ENCODE measurements at regions not wholly inside any gene's neighbourhood (a gene's known extent, or its start where the extent isn't known, plus 50 kb on each side); places are given as distances from the start of the nearest gene placed in this dataset.
A peak's percentile ranks its signal among the peaks of the same experiment; 100 is the strongest.

GRCh38 chr10:121024905-121025584 lies 173.9 kb downstream of the WDR11 start:
- Histone ChIP-seq H3K27me3 (ENCODE audit: control insufficient read depth, insufficient read depth, low read length) (no peaks in the 10 kb centered on the region), H3K4me3 (ENCODE audit: low read depth, low read length) (no peak overlapping the region), H3K9me3 (ENCODE audit: control insufficient read depth, insufficient read depth, low read length) (no peaks in the 10 kb centered on the region), H3K27ac (ENCODE audit: low read depth, low read length) (no peak overlapping the region), H3K36me3 (ENCODE audit: control insufficient read depth, insufficient read depth, low read length) (no peaks in the 10 kb centered on the region), H3K4me1 (ENCODE audit: control insufficient read depth, insufficient read depth, low read length) (no peaks in the 10 kb centered on the region)
- no peak for DNase-seq (ENCODE audit: low read depth in 4 of 6, low spot score in 6 of 6)
- 84% methylated on average over 6 of the region's 8 CpGs for WGBS (ENCODE audit: insufficient coverage)

DNA sequence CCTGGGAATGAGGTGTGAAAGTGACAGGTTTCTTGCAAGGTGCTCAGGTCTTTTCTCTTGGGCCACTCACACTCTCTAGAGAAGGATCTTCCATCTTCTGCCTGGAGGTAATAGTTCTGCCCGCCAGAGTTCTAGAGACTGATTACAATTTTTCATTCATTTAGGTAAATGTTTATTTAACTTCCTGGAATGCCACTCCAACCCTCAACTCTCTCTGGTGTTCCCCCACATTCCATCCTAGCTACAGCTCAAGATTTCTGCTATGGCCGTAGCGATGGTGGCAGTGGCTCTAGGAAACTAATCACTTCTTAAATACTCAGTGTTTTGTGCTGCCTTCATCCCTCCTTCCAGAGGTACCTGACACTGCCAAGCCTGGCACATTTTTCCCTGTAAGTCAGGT lies 174.6 kb downstream of the WDR11 start:
- no peak for DNase-seq (ENCODE audit: low read depth in 4 of 6, low spot score in 6 of 6)
- Histone ChIP-seq H3K27ac (ENCODE audit: low read depth, low read length) (no peak overlapping the region), H3K27me3 (ENCODE audit: control insufficient read depth, insufficient read depth, low read length) (no peaks in the 10 kb centered on the region), H3K4me1 (ENCODE audit: control insufficient read depth, insufficient read depth, low read length) (no peaks in the 10 kb centered on the region), H3K36me3 (ENCODE audit: control insufficient read depth, insufficient read depth, low read length) (no peaks in the 10 kb centered on the region), H3K4me3 (ENCODE audit: low read depth, low read length) (no peak overlapping the region), H3K9me3 (ENCODE audit: control insufficient read depth, insufficient read depth, low read length) (no peaks in the 10 kb centered on the region)
- 100% methylated on average over 2 of the region's 3 CpGs for WGBS (ENCODE audit: insufficient coverage)

GRCh38 chr10:121027371-121027770 lies 176.2 kb downstream of the WDR11 start:
- H3K4me3 ChIP-seq (ENCODE audit: low read depth, low read length), result no peak overlapping the region
- H3K27ac ChIP-seq (ENCODE audit: low read depth, low read length), result no peak overlapping the region
- H3K36me3 ChIP-seq (ENCODE audit: control insufficient read depth, insufficient read depth, low read length), result no peaks in the 10 kb centered on the region
- 90% methylated on average over 2 of the region's 4 CpGs for WGBS (ENCODE audit: insufficient coverage)
- no peaks in the 10 kb centered on the region for H3K4me1 ChIP-seq (ENCODE audit: control insufficient read depth, insufficient read depth, low read length)
- no peaks in the 10 kb centered on the region for H3K27me3 ChIP-seq (ENCODE audit: control insufficient read depth, insufficient read depth, low read length)
- no peak for DNase-seq (ENCODE audit: low read depth in 4 of 6, low spot score in 6 of 6)
- H3K9me3 ChIP-seq (ENCODE audit: control insufficient read depth, insufficient read depth, low read length), result no peaks in the 10 kb centered on the region

DNA sequence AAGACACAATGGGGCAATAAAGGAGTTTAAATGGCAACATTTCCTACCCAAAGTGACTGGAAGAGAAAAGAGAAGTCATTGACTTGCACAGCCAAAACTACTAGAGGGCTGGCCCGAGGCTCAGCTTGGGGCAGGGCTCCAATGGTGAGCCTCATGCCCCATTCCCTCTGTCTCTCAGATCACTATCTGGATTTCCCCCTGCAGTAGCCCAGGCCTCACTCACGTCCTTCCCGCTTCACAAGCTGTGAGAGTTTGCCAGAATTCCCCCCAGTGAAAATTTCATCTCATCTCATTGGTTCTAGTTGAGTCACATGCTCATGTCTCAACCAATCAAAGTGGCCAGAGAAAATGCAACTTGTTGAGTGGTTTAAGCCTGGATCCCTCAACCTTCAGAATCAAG lies 181.3 kb downstream of the WDR11 start:
- H3K27ac ChIP-seq (ENCODE audit: low read depth, low read length), result no peak overlapping the region
- no peak overlapping the region for H3K4me3 ChIP-seq (ENCODE audit: low read depth, low read length)
- no peaks in the 10 kb centered on the region for H3K4me1 ChIP-seq (ENCODE audit: control insufficient read depth, insufficient read depth, low read length)
- H3K36me3 ChIP-seq (ENCODE audit: control insufficient read depth, insufficient read depth, low read length), result no peaks in the 10 kb centered on the region
- WGBS (ENCODE audit: insufficient coverage), result 69% methylated on average over 3 of the region's 3 CpGs
- no peak for DNase-seq (ENCODE audit: low read depth in 4 of 6, low spot score in 6 of 6)
- no peaks in the 10 kb centered on the region for H3K9me3 ChIP-seq (ENCODE audit: control insufficient read depth, insufficient read depth, low read length)
- no peaks in the 10 kb centered on the region for H3K27me3 ChIP-seq (ENCODE audit: control insufficient read depth, insufficient read depth, low read length)

- Histone ChIP-seq H3K27ac (ENCODE audit: low read depth, low read length) (no peak overlapping the region), H3K4me1 (ENCODE audit: control insufficient read depth, insufficient read depth, low read length) (no peaks in the 10 kb centered on the region), H3K4me3 (ENCODE audit: low read depth, low read length) (no peak overlapping the region), H3K36me3 (ENCODE audit: control insufficient read depth, insufficient read depth, low read length) (no peaks in the 10 kb centered on the region), H3K9me3 (ENCODE audit: control insufficient read depth, insufficient read depth, low read length) (no peaks in the 10 kb centered on the region), H3K27me3 (ENCODE audit: control insufficient read depth, insufficient read depth, low read length) (no peaks in the 10 kb centered on the region)
- no peak for DNase-seq (ENCODE audit: low read depth in 4 of 6, low spot score in 6 of 6)
- no CpG with 5 or more reads among the region's 3 CpGs for whole genome bisulfite sequencing (ENCODE audit: insufficient coverage)
Measured at GRCh38 chr10:121033366-121033765, 182.2 kb downstream of the WDR11 start.

- Histone ChIP-seq H3K4me1 (ENCODE audit: control insufficient read depth, insufficient read depth, low read length) (no peaks in the 10 kb centered on the region), H3K4me3 (ENCODE audit: low read depth, low read length) (no peak overlapping the region), H3K27me3 (ENCODE audit: control insufficient read depth, insufficient read depth, low read length) (no peaks in the 10 kb centered on the region), H3K9me3 (ENCODE audit: control insufficient read depth, insufficient read depth, low read length) (no peaks in the 10 kb centered on the region), H3K27ac (ENCODE audit: low read depth, low read length) (no peak overlapping the region), H3K36me3 (ENCODE audit: control insufficient read depth, insufficient read depth, low read length) (no peaks in the 10 kb centered on the region)
- peak in 2 of 6 donors; percentile 28 to 41 for DNase-seq (ENCODE audit: low read depth in 4 of 6, low spot score in 6 of 6)
- WGBS (ENCODE audit: insufficient coverage), result 40% methylated on average over 3 of the region's 4 CpGs
Measured at GRCh38 chr10:121036431-121036830, 185.3 kb downstream of the WDR11 start.

DNA sequence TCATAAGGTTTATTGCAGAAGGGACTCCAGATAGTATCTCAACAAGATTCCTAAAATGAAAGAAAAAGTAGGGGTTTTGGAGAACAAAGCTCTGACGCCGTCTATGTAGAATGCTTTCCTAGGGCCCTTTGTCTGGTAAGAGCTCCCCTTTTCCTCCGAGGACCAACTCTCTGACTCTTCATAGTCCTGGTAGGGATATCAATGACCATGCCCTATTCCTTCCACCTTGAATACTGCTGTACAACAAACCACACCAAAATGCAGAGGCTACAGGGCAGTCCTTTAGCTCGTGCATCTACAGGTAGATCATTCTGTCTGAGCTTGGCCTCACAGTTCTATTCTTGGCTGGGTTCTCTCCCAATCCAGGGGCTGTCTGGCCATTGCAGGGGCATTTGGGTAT lies 190.3 kb downstream of the WDR11 start:
- H3K4me3 ChIP-seq (ENCODE audit: low read depth, low read length), result no peak overlapping the region
- DNase-seq (ENCODE audit: low read depth in 4 of 6, low spot score in 6 of 6), result no peak
- no peak overlapping the region for H3K27ac ChIP-seq (ENCODE audit: low read depth, low read length)
- H3K9me3 ChIP-seq (ENCODE audit: control insufficient read depth, insufficient read depth, low read length), result no peaks in the 10 kb centered on the region
- H3K4me1 ChIP-seq (ENCODE audit: control insufficient read depth, insufficient read depth, low read length), result peaks cover 10% of the 10 kb centered on the region
- H3K36me3 ChIP-seq (ENCODE audit: control insufficient read depth, insufficient read depth, low read length), result no peaks in the 10 kb centered on the region
- WGBS (ENCODE audit: insufficient coverage), result 89% methylated on average over 2 of the region's 4 CpGs
- no peaks in the 10 kb centered on the region for H3K27me3 ChIP-seq (ENCODE audit: control insufficient read depth, insufficient read depth, low read length)

DNA sequence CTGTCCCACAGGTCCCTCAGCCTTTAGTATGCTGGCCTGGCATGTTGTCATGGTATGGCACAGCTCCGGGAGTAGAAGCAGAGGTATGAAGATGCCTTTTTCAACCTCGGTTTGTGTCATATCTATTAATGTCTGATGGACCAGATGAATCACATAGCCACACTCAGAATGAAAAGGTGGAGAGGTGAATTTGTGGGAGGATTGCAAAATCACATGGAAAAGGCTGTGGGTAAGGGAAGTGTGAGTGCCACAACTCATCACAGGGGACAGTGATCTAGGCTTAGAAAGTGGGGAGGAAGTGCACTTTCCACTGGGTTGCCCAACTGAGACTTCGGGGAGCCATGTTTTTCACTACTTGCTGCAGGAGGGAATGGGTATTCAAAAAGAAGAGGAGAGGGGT lies 190.7 kb downstream of the WDR11 start:
- no peak for DNase-seq (ENCODE audit: low read depth in 4 of 6, low spot score in 6 of 6)
- Histone ChIP-seq H3K4me1 (ENCODE audit: control insufficient read depth, insufficient read depth, low read length) (peaks cover 10% of the 10 kb centered on the region), H3K36me3 (ENCODE audit: control insufficient read depth, insufficient read depth, low read length) (no peaks in the 10 kb centered on the region), H3K4me3 (ENCODE audit: low read depth, low read length) (no peak overlapping the region), H3K27me3 (ENCODE audit: control insufficient read depth, insufficient read depth, low read length) (no peaks in the 10 kb centered on the region), H3K27ac (ENCODE audit: low read depth, low read length) (no peak overlapping the region), H3K9me3 (ENCODE audit: control insufficient read depth, insufficient read depth, low read length) (no peaks in the 10 kb centered on the region)
- WGBS (ENCODE audit: insufficient coverage), result 90% methylated on average over 2 of the region's 3 CpGs

- WGBS (ENCODE audit: insufficient coverage), result 80% methylated on average over 3 of the region's 3 CpGs
- no peak for DNase-seq (ENCODE audit: low read depth in 4 of 6, low spot score in 6 of 6)
Measured at GRCh38 chr10:121042342-121042741, 191.2 kb downstream of the WDR11 start.

GRCh38 chr10:121043124-121043849 lies 192.1 kb downstream of the WDR11 start:
- H3K27ac ChIP-seq (ENCODE audit: low read depth, low read length), result peak overlapping the region; percentile 36
- no peaks in the 10 kb centered on the region for H3K9me3 ChIP-seq (ENCODE audit: control insufficient read depth, insufficient read depth, low read length)
- H3K4me1 ChIP-seq (ENCODE audit: control insufficient read depth, insufficient read depth, low read length), result peaks cover 10% of the 10 kb centered on the region
- peak in 4 of 6 donors; percentile 20 to 67 (median 46) for DNase-seq (ENCODE audit: low read depth in 4 of 6, low spot score in 6 of 6)
- H3K4me3 ChIP-seq (ENCODE audit: low read depth, low read length), result no peak overlapping the region
- H3K27me3 ChIP-seq (ENCODE audit: control insufficient read depth, insufficient read depth, low read length), result no peaks in the 10 kb centered on the region
- H3K36me3 ChIP-seq (ENCODE audit: control insufficient read depth, insufficient read depth, low read length), result no peaks in the 10 kb centered on the region
- WGBS (ENCODE audit: insufficient coverage), result 40% methylated on average over 12 of the region's 20 CpGs

More at GRCh38 chr10:121042342-121042741, 191.2 kb downstream of the WDR11 start:
- Histone ChIP-seq H3K4me3 (ENCODE audit: low read depth, low read length) (no peak overlapping the region), H3K27ac (ENCODE audit: low read depth, low read length) (no peak overlapping the region), H3K9me3 (ENCODE audit: control insufficient read depth, insufficient read depth, low read length) (no peaks in the 10 kb centered on the region), H3K36me3 (ENCODE audit: control insufficient read depth, insufficient read depth, low read length) (no peaks in the 10 kb centered on the region), H3K27me3 (ENCODE audit: control insufficient read depth, insufficient read depth, low read length) (no peaks in the 10 kb centered on the region), H3K4me1 (ENCODE audit: control insufficient read depth, insufficient read depth, low read length) (peaks cover 10% of the 10 kb centered on the region)
